Sigmoid colon (tissue), 4 donors: ENCODE measurements at regions not wholly inside any gene's neighbourhood (a gene's known extent, or its start where the extent isn't known, plus 50 kb on each side); places are given as distances from the start of the nearest gene placed in this dataset.

Source experiments
- POLR2AphosphoS5 ChIP-seq, 4 donors: sonication (generic); formaldehyde crosslinking; IDR thresholded peaks; one replicate each; pipeline ENCODE4 v1.6.1; 2017; ENCODE audit warnings: antibody characterized with exemption in 4 of 4
- TF ChIP-seq, protein P1 (sequence below), 4 experiments: fragments of 450-650 bp in 3 of 4; fragments of 200-600 bp in 1 of 4; IDR thresholded peaks; one replicate each; pipeline ENCODE4 v1.5.1; 2016 to 2019; ENCODE audit warnings: antibody characterized with exemption in 4 of 4, mild to moderate bottlenecking in 3 of 4, moderate library complexity in 2 of 4

DNA sequence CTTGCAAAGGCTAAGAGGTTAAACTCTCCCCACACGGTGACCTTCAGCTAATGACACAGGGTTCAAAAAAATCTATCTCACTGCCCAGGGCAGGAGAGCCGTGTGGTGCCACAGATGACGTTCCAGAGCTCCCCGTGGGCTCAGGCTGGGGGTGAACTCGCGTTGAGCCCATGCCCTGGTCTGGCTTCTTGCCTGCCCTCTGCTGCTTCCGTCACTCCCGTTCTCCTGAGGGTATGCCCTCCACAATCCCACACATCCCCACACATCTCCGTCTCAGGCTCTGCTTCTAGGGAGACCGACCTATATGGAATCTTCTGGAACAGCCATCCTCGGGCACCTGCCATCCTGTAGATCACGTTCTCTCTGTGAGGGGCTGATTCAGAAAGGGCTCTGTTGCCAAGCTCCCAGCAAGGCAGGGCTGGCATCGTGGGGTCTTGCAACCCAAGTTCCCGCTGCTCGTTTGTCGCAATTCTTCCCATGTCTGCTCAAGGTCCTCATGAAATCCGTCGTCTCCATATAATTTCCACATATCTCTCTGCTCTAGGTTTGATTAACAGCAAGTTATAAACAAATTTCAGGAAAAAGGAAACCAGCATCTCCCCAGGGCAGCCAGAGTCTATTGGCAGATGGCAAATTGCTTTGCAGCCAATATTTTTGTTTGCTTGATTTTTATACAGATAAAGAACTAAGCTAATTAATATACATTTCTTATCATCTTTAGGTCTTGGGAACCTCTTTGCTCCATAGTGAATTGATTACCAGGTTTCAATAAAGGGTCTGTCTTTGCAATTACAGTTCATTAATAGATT, 278.2 kb downstream of the PTPRU start:
- TF ChIP-seq, protein P1, sequence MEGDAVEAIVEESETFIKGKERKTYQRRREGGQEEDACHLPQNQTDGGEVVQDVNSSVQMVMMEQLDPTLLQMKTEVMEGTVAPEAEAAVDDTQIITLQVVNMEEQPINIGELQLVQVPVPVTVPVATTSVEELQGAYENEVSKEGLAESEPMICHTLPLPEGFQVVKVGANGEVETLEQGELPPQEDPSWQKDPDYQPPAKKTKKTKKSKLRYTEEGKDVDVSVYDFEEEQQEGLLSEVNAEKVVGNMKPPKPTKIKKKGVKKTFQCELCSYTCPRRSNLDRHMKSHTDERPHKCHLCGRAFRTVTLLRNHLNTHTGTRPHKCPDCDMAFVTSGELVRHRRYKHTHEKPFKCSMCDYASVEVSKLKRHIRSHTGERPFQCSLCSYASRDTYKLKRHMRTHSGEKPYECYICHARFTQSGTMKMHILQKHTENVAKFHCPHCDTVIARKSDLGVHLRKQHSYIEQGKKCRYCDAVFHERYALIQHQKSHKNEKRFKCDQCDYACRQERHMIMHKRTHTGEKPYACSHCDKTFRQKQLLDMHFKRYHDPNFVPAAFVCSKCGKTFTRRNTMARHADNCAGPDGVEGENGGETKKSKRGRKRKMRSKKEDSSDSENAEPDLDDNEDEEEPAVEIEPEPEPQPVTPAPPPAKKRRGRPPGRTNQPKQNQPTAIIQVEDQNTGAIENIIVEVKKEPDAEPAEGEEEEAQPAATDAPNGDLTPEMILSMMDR (IDR thresholded peaks at IDR 0.05) = no peak
- no peak for TF ChIP-seq POLR2AphosphoS5 (IDR thresholded peaks at IDR 0.05)
